K562 (cell line): ENCODE measurements at regions not wholly inside any gene's neighbourhood (a gene's known extent, or its start where the extent isn't known, plus 50 kb on each side); places are given as distances from the start of the nearest gene placed in this dataset.

Experiments
- ATAC-seq: fragments of 200-7000 bp; cut with Tn5 transposase; 3 replicates; pipeline ENCODE4 v1.9.1; 2020; ENCODE audit warnings: moderate library complexity
- BruUV-seq: library from RNA; stranded (reverse); fragments of 400-500 nt; replicated peaks from 2 replicates; lab custom pipeline; 2021; lab: Mats Ljungman, UMichigan
- CTCF ChIA-PET: fragments of 300-600 bp; formaldehyde crosslinking; extraction: SDS; loops from one replicate; lab custom pipeline; 2021; ENCODE audit warnings: low intra/inter-chr PET ratio; lab: Yijun Ruan, JAX
- POLR2A ChIA-PET: fragments of 300-600, 350-650 bp; sonication (Branson Sonifier 250); formaldehyde crosslinking; extraction: SDS; loops from one replicate; lab custom pipeline; 2021; ENCODE audit warnings: antibody characterized with exemption, inconsistent platforms; lab: Yijun Ruan, JAX
- DNase-seq, 4 experiments: peaks; one replicate each; pipeline versions ENCODE4 v3.0.0 to v3.0.0-alpha.2; 2011 to 2018; ENCODE audit warnings: low spot score in 3 of 4, mixed read lengths in 3 of 4; ENCODE audit errors: extremely low read depth in 1 of 4
- FAIRE-seq: peaks from 2 replicates; lab custom pipeline; 2011; peaks lifted over from hg19 to GRCh38; lab: Jason Lieb, UNC
- H2AFZ ChIP-seq: 2 replicates; pipeline ENCODE4 v1.6.0; 2011; ENCODE audit warnings: low read depth, low read length, control low read depth, inconsistent platforms
- H3K27ac ChIP-seq: fragments of 200-600 bp; 3 replicates; pipeline ENCODE4 v1.8.0; 2011; ENCODE audit warnings: low read depth, mild to moderate bottlenecking, control low read depth, inconsistent platforms, low read length, moderate library complexity, mixed read lengths; ENCODE audit errors: extremely low read depth
- H3K27me3 ChIP-seq, 2 experiments: fragments of 300-600 bp in 1 of 2; 2 replicates in 1 of 2; 3 replicates in 1 of 2; pipeline versions ENCODE4 v1.6.0 to v1.8.0; 2011; ENCODE audit warnings: inconsistent platforms in 2 of 2, low read length in 2 of 2, mild to moderate bottlenecking in 1 of 2, mixed read lengths in 1 of 2, moderate library complexity in 1 of 2; ENCODE audit not compliant: control insufficient read depth in 2 of 2, insufficient read depth in 2 of 2
- H3K36me3 ChIP-seq: fragments of 300-600 bp; 3 replicates; pipeline ENCODE4 v1.8.0; 2011; ENCODE audit warnings: mild to moderate bottlenecking, low read length, inconsistent platforms; ENCODE audit not compliant: control insufficient read depth, insufficient read depth
- H3K4me1 ChIP-seq, 2 experiments: fragments of 200-600 bp in 1 of 2; replicated peaks in 1 of 2; 2 replicates in 1 of 2; 3 replicates in 1 of 2; pipeline versions ENCODE4 v1.5.1 to v1.8.0; 2011; ENCODE audit warnings: inconsistent platforms in 2 of 2, low read length in 2 of 2, mild to moderate bottlenecking in 1 of 2, mixed read lengths in 1 of 2, moderate library complexity in 1 of 2; ENCODE audit not compliant: control insufficient read depth in 2 of 2, insufficient read depth in 2 of 2
- H3K4me2 ChIP-seq: 2 replicates; pipeline ENCODE4 v1.6.1; 2011; ENCODE audit warnings: low read length, control low read depth, inconsistent platforms, mixed read lengths; ENCODE audit not compliant: insufficient read depth
- H3K4me3 ChIP-seq: fragments of 200-600 bp; sonication (generic), shearing (Covaris generic); 2 replicates; pipeline ENCODE4 v1.5.1; 2016; ENCODE audit warnings: control low read depth, inconsistent platforms
- H3K79me2 ChIP-seq: fragments of 200-600 bp; 3 replicates; pipeline ENCODE4 v1.8.0; 2011; ENCODE audit warnings: low read length, inconsistent platforms; ENCODE audit not compliant: control insufficient read depth, insufficient read depth
- H3K9ac ChIP-seq, 2 experiments: 2 replicates each; pipeline versions ENCODE4 v1.6.0 to v1.6.1; 2011; ENCODE audit warnings: low read depth in 2 of 2, low read length in 2 of 2, control low read depth in 1 of 2, inconsistent platforms in 1 of 2, mild to moderate bottlenecking in 1 of 2, mixed read lengths in 1 of 2; ENCODE audit not compliant: insufficient read depth in 1 of 2
- H3K9me1 ChIP-seq: one replicate; pipeline ENCODE4 v1.6.0; 2011; ENCODE audit warnings: inconsistent platforms, mild to moderate bottlenecking, low read length, moderate library complexity; ENCODE audit not compliant: control insufficient read depth, insufficient read depth
- H3K9me3 ChIP-seq: replicated peaks from 2 replicates; pipeline ENCODE4 v1.5.1; 2011; ENCODE audit warnings: low read depth, low read length, inconsistent platforms; ENCODE audit not compliant: control insufficient read depth, insufficient read depth
- H4K20me1 ChIP-seq: replicated peaks from 2 replicates; pipeline ENCODE4 v1.6.1; 2011; ENCODE audit warnings: low read length, inconsistent platforms, mixed read lengths; ENCODE audit not compliant: control insufficient read depth, insufficient read depth
- SMAD4 ChIP-seq: fragments of 250-450 bp; sonication (Bioruptor Pico); conservative IDR thresholded peaks from 2 replicates; pipeline ENCODE4 v1.8.0; 2021; ENCODE audit warnings: inconsistent platforms, mild to moderate bottlenecking, moderate library complexity
- YBX1 ChIP-seq: fragments of 450-650 bp; IDR thresholded peaks from 2 replicates; pipeline ENCODE4 v1.7.1; 2016; ENCODE audit warnings: mild to moderate bottlenecking
- ZNF354B ChIP-seq: fragments of 250-450 bp; sonication (Bioruptor Pico); IDR thresholded peaks from 2 replicates; pipeline ENCODE4 v1.4.0; 2020
- WGBS: fragments of 100-300 bp; shearing (Covaris generic); methylation state at CpG from one replicate; pipeline ENCODE4 v1.1.6; 2016; ENCODE audit warnings: low coverage, mixed read lengths; ENCODE audit not compliant: insufficient coverage; ENCODE audit errors: missing lambda C conversion rate; 5-methylcytosine and 5-hydroxymethylcytosine counted together
- in situ Hi-C: fragments of 300-500 bp; cut with MboI; formaldehyde crosslinking; loops from 4 replicates; pipeline ENCODE4 v1.15.0; 2018; ENCODE audit warnings: inconsistent platforms, mixed read lengths
- intact Hi-C: fragments of 100-400 bp; cut with micrococcal nuclease; formaldehyde crosslinking; loops from 2 replicates; pipeline ENCODE4 v1.14.2; 2022
- TF ChIP-seq, protein P1 (sequence below): fragments of 250-450 bp; sonication (Bioruptor Pico); IDR thresholded peaks from 2 replicates; pipeline ENCODE4 v1.4.0; 2020; ENCODE audit warnings: mild to moderate bottlenecking, moderate library complexity
- TF ChIP-seq, protein P2 (sequence below), 2 experiments: fragments of 450-650 bp; IDR thresholded peaks; 2 replicates each; pipeline ENCODE4 v1.6.1; 2016; ENCODE audit warnings: mild to moderate bottlenecking in 2 of 2, borderline replicate concordance in 1 of 2, low read depth in 1 of 2, moderate library complexity in 1 of 2
- TF ChIP-seq, protein P3 (sequence below): fragments of 250-450 bp; sonication (Bioruptor Pico); IDR thresholded peaks from 2 replicates; pipeline ENCODE4 v1.8.0; 2021; ENCODE audit warnings: moderate library complexity, mild to moderate bottlenecking, inconsistent platforms

DNA sequence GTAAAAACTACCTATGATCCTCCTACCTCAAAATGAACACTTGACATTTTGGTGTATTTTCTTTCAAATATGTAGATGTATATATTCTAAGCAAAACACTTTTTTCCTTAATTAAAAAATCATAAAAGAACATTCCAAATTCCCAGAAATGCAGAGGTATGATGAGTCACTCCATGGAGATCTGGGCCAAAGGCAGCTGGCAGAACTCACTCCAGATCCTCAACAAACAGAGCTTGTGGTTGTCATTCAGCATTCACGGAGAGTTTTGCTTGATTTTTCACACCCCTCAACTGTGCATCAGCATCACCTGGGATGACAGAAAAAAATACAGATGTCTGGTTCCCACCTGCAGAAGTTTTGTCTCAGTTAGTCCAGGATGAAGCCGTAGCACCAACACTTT lies 144.6 kb downstream of the KIT start (continued):
- TF ChIP-seq YBX1 = no peak
- TF ChIP-seq, all 486 proteins: peak for 0

DNA sequence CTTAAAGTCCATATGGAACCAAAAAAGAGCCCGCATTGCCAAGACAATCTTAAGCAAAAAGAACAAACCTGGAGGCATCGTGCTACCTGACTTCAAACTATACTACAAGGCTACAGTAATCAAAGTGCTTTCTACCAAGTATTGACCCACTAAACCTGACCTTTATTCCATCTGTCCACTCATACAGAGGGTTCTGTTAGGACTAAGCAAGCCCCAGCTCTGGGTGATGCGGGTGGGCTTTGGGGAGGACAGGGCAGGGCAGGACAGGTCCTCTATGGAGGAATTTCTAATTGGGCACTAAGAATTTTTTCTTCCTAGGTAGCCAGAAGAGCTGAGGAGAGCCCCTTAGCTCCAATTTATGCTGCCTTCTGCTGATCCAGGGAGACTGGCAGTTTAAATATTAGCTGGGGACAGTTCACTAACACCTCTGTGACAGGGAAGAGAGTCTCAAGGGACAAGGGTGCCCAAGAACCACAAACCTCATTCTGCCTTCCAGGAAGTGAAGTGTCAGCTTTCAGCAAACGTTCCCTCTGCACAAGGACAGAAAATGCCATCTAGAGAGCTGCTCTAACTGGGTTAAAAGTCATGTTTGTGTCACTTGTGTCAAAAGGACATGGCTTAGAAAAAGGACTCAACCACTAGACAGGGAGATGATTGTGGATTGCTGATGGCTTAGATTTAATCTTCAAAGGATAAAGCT lies 143.2 kb downstream of the KIT start:
- Histone ChIP-seq H3K4me1 (no peaks in the 10 kb centered on the region), H2AFZ (no peak overlapping the region), H4K20me1 (no peaks in the 10 kb centered on the region), H3K9me3 (no peaks in the 10 kb centered on the region), H3K27ac (no peak overlapping the region), H3K36me3 (no peaks in the 10 kb centered on the region), H3K9ac (no peak overlapping the region), H3K27me3 (no peaks in the 10 kb centered on the region), H3K79me2 (no peaks in the 10 kb centered on the region), H3K4me2 (no peak overlapping the region), H3K4me3 (no peak overlapping the region), H3K9me1 (no peaks in the 10 kb centered on the region)
- intact Hi-C loops = no loop called here
- FAIRE-seq (no peak), DNase-seq (no peak), ATAC-seq (no peak)
- no TSS peak for BruUV-seq
- ChIA-PET CTCF (no interaction called here), POLR2A (no interaction called here)
- in situ Hi-C loops = no loop called here
- 0% methylated on average over 4 of the region's 4 CpGs for WGBS
- TF ChIP-seq ZNF354B (CRISPR knock-in tag) (no peak), SMAD4 (CRISPR knock-in tag) (no peak)
- TF ChIP-seq, protein P1, sequence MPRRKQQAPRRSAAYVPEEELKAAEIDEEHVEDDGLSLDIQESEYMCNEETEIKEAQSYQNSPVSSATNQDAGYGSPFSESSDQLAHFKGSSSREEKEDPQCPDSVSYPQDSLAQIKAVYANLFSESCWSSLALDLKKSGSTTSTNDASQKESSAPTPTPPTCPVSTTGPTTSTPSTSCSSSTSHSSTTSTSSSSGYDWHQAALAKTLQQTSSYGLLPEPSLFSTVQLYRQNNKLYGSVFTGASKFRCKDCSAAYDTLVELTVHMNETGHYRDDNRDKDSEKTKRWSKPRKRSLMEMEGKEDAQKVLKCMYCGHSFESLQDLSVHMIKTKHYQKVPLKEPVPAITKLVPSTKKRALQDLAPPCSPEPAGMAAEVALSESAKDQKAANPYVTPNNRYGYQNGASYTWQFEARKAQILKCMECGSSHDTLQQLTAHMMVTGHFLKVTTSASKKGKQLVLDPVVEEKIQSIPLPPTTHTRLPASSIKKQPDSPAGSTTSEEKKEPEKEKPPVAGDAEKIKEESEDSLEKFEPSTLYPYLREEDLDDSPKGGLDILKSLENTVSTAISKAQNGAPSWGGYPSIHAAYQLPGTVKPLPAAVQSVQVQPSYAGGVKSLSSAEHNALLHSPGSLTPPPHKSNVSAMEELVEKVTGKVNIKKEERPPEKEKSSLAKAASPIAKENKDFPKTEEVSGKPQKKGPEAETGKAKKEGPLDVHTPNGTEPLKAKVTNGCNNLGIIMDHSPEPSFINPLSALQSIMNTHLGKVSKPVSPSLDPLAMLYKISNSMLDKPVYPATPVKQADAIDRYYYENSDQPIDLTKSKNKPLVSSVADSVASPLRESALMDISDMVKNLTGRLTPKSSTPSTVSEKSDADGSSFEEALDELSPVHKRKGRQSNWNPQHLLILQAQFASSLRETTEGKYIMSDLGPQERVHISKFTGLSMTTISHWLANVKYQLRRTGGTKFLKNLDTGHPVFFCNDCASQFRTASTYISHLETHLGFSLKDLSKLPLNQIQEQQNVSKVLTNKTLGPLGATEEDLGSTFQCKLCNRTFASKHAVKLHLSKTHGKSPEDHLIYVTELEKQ (CRISPR knock-in tag) = no peak
- TF ChIP-seq, protein P2, sequence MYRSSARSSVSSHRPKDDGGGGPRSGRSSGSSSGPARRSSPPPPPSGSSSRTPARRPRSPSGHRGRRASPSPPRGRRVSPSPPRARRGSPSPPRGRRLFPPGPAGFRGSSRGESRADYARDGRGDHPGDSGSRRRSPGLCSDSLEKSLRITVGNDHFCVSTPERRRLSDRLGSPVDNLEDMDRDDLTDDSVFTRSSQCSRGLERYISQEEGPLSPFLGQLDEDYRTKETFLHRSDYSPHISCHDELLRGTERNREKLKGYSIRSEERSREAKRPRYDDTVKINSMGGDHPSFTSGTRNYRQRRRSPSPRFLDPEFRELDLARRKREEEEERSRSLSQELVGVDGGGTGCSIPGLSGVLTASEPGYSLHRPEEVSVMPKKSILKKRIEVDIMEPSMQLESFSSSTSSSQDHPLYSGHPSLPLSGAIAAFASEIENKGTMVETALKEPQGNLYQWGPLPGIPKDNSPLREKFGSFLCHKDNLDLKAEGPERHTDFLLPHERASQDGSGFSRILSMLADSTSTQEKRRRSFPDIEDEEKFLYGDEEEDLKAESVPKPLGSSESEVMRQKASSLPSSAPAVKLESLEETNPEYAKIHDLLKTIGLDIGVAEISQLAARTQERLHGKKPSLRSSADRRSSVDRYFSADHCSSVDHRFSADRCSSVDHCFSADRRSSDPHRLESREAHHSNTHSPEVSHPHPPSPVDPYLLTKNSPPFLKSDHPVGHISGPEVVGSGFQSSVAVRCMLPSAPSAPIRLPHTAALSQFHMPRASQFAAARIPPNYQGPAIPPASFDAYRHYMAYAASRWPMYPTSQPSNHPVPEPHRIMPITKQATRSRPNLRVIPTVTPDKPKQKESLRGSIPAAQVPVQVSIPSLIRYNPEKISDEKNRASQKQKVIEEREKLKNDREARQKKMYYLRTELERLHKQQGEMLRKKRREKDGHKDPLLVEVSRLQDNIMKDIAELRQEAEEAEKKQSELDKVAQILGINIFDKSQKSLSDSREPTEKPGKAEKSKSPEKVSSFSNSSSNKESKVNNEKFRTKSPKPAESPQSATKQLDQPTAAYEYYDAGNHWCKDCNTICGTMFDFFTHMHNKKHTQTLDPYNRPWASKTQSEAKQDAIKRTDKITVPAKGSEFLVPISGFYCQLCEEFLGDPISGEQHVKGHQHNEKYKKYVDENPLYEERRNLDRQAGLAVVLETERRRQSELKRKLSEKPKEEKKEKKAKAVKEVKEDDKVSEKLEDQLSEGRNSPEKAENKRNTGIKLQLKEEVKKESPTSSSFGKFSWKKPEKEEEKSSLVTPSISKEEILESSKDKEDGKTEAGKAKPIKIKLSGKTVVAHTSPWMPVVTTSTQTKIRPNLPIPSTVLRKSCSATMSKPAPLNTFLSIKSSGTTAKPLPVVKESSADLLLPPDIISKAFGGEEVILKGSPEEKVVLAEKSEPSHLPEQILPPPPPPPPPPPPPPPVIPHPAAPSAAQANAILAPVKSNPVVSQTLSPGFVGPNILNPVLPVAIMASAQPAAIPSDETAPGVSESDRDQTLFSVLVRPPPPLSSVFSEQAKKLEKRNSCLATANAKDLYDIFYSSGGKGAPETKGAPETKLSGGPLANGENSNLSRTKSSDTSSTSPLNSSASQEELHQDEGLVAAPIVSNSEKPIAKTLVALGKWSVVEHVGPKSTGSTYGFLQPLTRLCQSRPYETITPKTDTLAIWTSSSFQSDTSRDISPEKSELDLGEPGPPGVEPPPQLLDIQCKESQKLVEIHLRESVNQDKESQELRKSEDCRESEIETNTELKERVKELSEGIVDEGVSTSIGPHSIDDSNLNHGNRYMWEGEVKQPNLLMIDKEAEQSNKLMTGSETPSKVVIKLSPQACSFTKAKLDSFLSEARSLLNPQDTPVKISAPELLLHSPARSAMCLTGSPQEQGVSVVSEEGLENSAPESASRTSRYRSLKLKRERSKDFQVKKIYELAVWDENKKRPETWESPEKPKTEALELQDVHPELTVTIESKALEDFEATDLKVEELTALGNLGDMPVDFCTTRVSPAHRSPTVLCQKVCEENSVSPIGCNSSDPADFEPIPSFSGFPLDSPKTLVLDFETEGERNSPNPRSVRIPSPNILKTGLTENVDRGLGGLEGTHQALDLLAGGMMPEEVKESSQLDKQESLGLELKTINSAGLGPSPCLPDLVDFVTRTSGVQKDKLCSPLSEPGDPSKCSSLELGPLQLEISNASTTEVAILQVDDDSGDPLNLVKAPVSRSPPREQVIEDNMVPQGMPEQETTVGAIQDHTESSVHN (IDR thresholded peaks at IDR 0.05; ENCODE audit: borderline replicate concordance in 1 of 2, low read depth in 1 of 2) = no peak
- TF ChIP-seq, protein P3, sequence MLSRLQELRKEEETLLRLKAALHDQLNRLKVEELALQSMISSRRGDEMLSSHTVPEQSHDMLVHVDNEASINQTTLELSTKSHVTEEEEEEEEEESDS (CRISPR knock-in tag) = no peak
